Hypothalamus (tissue), 51 donors: ENCODE measurements at regions not wholly inside any gene's neighbourhood (a gene's known extent, or its start where the extent isn't known, plus 50 kb on each side); places are given as distances from the start of the nearest gene placed in this dataset.

Source experiments
- DNase-seq, 51 donors: peaks; one replicate each; lab custom pipeline; 2025; lab: John Stamatoyannopoulos, UW

DNA sequence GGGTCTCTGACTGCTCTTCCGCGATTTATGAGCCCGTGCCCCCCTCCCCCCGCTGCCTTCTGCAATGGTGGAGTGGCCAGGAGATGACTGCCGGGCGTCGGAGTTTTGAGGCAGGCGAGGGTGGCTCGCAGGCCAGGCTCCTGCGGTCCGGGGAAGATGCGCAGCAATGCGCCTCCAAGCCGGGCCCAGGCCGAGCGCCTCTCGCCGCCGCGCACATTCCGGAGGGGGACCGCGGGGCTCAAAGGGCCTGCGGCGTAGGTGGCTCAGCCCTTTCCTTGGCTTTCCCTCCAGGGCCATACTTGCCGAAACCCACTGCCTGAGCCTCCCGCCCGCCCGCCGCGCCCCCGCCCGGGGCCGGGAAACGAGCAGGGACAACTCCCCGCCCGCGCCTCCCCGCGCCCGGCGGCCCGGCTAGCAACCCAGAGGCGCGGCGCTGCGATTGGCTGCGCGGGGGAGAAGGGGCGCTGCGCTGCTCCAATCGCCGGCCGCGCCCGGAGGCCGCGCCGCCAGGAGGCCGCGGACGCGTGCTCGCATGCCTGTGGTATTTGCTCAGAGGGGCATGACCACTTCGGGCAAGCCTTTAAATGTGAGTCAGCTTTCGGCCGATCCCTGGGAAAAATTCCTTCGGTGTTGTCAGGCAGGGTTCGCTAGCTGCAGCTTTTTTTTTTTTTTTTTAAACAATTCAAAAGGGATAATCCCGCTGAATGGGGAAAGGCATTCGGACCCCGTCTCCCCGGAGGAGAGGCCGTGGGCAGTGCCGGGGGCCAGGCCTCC, 157.9 kb upstream of the PARP11 start:
- DNase-seq, result peak in 48 of 51 donors; percentile 7 to 84 (median 56)

DNA sequence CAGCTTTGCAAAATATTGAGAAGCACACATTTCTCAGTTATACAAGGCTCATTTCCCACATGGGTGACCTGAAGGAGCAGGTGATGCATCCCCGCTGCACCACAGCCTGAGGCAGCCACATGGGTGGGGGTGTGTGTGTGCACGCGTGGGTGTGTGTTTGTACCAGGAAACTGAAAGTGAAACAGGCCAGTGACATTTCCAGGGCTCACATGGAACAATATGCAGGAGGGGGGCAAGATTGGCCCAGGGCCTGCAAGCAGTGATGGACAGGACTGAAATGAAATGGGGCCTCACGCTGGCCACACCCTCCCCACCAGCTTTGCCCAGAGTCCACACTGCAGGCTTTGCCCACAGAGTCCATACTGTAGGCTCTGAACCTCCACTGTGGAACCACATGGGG, 154.2 kb upstream of the PARP11 start:
- DNase-seq, result no peak

DNA sequence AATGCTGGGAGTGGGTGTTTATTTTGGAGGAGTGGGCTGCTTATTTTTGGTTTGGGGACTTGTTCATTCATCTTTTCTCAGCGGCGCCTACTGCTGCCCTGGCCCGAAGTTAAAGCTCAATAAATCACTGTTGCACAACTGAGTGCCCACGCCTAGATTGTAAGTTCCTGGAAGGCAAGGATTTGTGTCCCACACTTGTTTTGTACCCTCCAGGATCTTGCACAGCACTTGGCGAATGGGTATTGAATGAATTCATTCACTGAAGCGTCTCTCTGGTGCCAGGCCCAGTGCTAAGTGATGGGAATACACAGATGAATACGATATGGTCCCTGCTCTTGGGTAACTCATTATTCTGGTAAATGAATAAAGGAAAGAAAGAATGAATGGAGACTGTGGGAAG, 153.3 kb upstream of the PARP11 start:
- peak in 1 of 51 donors; percentile 17 for DNase-seq

GRCh38 chr12:4026020-4026358, 152.8 kb upstream of the PARP11 start:
- DNase-seq, result no peak

DNA sequence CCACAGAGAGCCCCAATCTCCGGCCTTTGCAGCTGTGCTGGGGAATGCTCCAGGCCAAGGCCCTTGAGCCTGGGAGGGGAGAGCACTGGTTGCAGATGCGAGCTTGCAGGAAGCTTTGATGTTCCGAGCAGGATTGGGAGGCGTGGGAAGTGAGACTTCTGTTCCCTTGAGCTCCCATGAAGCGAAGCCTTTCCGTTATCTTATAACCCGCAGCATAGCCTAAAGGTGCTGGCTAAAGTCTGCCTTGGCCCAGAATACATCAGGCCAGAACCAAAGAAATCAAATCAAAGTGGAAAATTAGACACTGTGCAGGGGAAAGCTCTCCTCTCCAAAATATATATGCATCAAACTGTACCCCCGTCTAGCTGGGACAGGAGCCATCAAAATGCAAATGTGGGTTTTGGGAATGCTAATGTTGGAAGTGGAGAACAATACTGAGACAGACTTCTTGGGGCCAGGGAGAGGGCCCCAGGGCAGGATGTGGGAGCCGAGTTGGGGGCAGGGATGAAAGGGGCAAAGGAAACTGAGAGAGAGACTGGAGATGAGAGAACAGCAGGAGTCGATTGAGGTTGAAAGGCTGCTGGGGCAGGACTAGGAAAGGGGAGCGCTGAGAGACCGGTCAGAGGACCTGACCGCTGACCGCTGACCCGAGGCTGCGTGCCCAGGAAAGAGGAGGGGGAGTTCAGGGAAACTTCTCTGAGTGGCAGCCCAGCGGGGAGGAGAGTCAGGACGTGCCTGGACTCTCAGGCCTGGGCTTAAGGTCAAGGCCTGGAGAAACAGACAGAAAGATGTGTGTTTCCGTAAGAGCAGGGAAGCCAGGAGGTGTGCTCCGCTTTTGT, 152.2 kb upstream of the PARP11 start:
- peak in 1 of 51 donors; percentile 10 for DNase-seq

- no peak for DNase-seq
These were observed 151.5 kb upstream of the PARP11 start for GRCh38 chr12:4024701-4025100.

- no peak for DNase-seq
These were observed 142.3 kb upstream of the PARP11 start for GRCh38 chr12:4015225-4016091.

- no peak for DNase-seq
These were observed 141.6 kb upstream of the PARP11 start for GRCh38 chr12:4014858-4015224.

DNA sequence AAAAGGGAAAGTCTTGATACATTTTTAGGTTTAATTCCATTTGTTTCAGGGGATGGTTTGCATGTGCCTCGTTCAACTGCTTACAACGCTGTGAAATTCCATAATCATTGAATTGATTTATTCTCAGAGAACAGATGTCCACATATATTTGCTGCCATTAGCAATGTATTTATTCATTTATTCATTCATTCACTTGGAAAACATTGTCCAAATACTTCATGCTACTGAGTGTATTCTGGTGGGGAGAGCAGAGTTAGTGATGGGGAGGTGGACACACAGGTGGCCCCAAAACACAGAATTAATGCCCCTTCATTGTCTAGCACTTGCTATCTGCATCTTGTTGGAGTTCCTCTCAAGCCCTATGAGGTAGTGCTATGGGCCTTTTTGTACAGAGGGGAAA, 141.2 kb upstream of the PARP11 start:
- no peak for DNase-seq

DNA sequence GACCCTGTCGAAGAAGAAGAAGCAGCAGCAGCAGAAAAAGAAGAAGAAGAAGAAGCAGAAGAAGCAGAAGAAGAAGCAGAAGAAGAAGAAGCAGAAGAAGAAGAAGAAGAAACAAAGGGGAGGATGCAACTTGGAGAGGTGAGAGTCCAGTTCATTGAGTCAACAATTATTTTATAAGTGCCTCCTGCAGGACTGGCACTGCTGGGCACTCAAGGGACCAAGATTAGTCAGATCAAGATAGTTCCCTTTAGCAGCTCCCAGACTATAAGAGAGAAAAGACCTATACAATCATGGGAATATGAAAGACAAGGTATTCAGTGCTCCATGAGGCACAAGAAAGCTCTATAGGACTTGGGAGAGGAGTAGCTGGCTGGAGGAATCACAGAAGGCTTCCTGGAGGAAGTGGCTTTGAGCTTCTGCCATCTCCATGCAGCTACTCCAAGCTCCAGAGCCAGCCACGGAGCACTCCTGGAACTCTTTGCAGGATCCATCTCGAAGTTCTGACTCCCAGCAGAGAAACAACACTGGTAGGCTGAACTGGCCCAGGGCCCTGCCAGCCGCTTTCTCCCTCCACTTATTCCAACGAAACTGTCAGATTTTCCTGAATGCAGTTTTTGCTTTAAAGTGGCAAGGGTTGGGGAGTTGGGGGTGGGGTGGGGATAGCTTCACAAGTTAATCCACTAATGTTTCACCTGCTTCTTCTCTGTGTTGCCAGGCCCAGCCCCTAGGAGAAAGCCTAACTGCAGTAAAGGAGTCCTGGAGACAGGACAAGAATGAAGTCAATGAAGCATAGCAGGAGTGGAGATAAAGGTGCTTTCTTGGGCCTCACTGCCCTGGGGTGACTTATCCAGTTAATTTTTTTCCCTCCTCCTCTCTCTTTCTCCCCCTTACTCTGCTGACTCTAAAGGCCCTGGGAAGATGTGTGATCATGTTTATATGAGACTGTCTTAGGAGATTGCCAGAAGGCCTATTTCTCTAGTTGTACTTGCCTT, 140.1 kb upstream of the PARP11 start:
- no peak for DNase-seq

DNA sequence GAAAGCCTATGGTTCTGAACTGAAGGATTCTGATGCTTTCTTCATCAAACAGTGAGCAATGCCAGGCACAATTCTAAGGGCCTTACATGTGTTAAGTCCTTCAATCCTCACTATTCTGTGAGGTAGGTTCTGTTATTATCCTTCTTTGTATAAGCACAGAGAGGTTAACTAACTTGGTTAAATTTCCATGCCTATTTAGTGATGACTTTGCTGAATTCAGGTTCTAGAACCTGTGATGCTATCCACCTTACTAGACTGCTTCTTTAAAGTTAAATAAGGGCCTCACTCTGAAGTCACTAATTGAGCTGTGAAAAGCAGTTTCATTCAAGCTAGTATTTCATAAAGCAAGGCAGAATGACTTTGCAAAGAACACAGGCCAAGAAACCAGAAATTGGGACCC, 138.9 kb upstream of the PARP11 start:
- DNase-seq, result no peak

GRCh38 chr12:4011597-4011996, 138.4 kb upstream of the PARP11 start:
- no peak for DNase-seq

- DNase-seq, result no peak
These were observed 136.9 kb upstream of the PARP11 start for GRCh38 chr12:4009979-4010704.

GRCh38 chr12:4006743-4007142, 133.5 kb upstream of the PARP11 start:
- DNase-seq, result no peak

GRCh38 chr12:4005851-4006430, 132.7 kb upstream of the PARP11 start:
- DNase-seq, result no peak

DNA sequence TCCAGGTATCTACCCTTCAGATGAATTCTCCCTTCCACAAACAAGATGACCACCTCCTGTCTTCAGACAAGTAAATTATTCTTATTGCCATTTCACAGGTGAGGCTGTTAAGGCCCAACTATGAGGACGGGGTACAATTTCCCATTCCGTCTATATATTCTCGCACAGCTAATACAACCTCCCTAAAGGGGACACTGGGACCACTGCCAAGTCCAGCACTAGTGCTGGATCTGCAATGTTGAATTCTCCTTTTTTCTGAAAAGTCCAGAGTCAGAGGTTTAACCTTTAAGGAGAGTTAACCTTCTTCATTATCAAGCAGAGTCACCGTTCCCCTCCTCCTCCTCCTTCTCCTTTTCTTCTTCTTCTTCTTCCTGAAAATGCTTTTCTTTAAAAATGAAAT, 130.4 kb upstream of the PARP11 start:
- DNase-seq, result no peak

DNA sequence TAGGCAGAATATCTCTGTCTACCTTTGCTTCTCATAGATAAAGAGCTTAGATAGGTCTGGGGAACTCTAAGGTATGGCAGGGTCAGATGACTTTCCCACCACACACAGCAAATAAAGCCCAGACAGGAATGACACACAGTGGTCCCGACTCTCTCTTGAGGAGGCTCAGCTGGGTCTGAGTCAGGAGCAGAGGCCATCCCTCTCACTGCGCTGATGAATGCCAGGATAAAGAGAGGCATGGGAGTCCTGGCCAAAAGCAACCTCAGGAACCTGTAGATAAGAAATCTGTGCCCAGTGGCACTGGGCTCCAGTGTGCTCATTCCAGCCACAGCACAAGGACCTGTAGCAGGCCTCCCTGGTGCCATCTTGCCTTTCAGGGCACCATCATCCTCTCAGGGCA, 129.4 kb upstream of the PARP11 start:
- no peak for DNase-seq

DNA sequence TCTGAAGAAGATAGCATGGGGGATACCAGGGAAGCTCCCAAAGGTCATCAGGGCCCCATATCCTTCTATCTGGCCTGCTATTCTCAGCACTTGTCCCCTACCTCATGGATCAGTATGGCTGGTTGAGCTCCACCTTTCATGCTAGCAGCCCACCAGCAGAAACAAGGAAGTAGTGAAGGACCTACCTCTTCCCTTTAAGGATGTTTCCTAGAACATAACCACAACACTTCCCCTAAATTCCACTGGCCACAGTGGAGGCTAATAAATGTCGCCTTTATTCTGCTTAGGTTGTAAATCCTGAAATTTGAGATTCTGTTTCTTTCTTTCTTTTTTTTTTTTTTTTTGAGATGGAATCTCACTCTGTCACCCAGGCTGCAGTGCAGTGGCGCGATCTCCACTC, 128.6 kb upstream of the PARP11 start:
- no peak for DNase-seq

DNA sequence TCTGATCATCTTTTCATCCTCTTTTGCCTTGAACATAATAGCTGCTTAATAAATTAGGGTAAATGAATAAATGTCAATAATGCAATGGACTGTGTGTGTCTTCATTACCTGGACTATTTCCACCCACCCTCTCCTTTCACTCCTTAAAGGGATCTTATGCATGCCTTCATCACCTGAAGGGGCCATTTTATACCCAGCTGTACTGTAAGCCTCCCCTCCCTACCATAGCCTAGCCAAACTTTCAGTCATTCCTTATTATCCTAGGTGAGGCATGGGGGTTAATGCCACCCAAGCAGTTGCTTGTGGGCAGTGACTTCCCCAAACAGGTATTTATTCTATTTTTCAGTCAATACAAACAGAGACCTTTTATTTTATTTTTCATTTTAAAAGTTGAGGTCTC, 127.8 kb upstream of the PARP11 start:
- DNase-seq, result no peak
